Endodermal cell (in vitro differentiated cells): ENCODE measurements at regions not wholly inside any gene's neighbourhood (a gene's known extent, or its start where the extent isn't known, plus 50 kb on each side); places are given as distances from the start of the nearest gene placed in this dataset.

Source experiments
- DNase-seq: peaks from one replicate; pipeline ENCODE4 v3.0.0-alpha.2; 2017
- H3K27ac ChIP-seq: 2 replicates; pipeline ENCODE4 v1.5.1; 2013; ENCODE audit warnings: mild to moderate bottlenecking, low read depth, low read length, moderate library complexity
- H3K27me3 ChIP-seq: 2 replicates; pipeline ENCODE4 v1.6.1; 2013; ENCODE audit warnings: mild to moderate bottlenecking, low read length, moderate library complexity; ENCODE audit not compliant: insufficient read depth, control insufficient read depth, poor library complexity, severe bottlenecking
- H3K36me3 ChIP-seq: 2 replicates; pipeline ENCODE4 v1.7.0; 2013; ENCODE audit warnings: mild to moderate bottlenecking, low read length, moderate library complexity; ENCODE audit not compliant: control insufficient read depth, insufficient read depth
- H3K4me1 ChIP-seq: one replicate; pipeline ENCODE4 v1.7.0; 2013; ENCODE audit warnings: low read length; ENCODE audit not compliant: control insufficient read depth, insufficient read depth
- H3K4me3 ChIP-seq: 2 replicates; pipeline ENCODE4 v1.5.1; 2013; ENCODE audit warnings: mild to moderate bottlenecking, low read length, moderate library complexity
- H3K9ac ChIP-seq: 2 replicates; pipeline ENCODE4 v1.6.1; 2013; ENCODE audit warnings: mild to moderate bottlenecking, low read length, moderate library complexity; ENCODE audit not compliant: poor library complexity, severe bottlenecking; ENCODE audit errors: extremely low read depth
- H3K9me3 ChIP-seq: 2 replicates; pipeline ENCODE4 v1.6.1; 2013; ENCODE audit warnings: mild to moderate bottlenecking, low read length, moderate library complexity; ENCODE audit not compliant: control insufficient read depth
- H3K27ac Mint-ChIP-seq: 2 replicates; pipeline ENCODE4 v1.8.0; 2020; ENCODE audit warnings: mixed read lengths
- H3K27me3 Mint-ChIP-seq: 2 replicates; pipeline ENCODE4 v1.8.0; 2021; ENCODE audit warnings: mild to moderate bottlenecking, mixed read lengths; ENCODE audit not compliant: insufficient read depth
- H3K36me3 Mint-ChIP-seq: 2 replicates; pipeline ENCODE4 v1.8.0; 2020; ENCODE audit warnings: low read depth, mixed read lengths
- H3K4me1 Mint-ChIP-seq: 2 replicates; pipeline ENCODE4 v1.8.0; 2020; ENCODE audit warnings: mixed read lengths
- H3K4me3 Mint-ChIP-seq: 2 replicates; pipeline ENCODE4 v1.8.0; 2020; ENCODE audit warnings: mild to moderate bottlenecking, moderate library complexity, mixed read lengths
- H3K9me3 Mint-ChIP-seq: 2 replicates; pipeline ENCODE4 v1.8.0; 2020; ENCODE audit warnings: mild to moderate bottlenecking, mixed read lengths
- WGBS, 2 experiments: methylation state at CpG; one replicate each; pipeline versions ENCODE4 v1.1.5 to v1.1.7; 2013; ENCODE audit warnings: missing lambda C conversion rate in 2 of 2, mixed read lengths in 1 of 2; ENCODE audit not compliant: insufficient coverage in 1 of 2, insufficient read length in 1 of 2; 5-methylcytosine and 5-hydroxymethylcytosine counted together
- TF ChIP-seq, protein P1 (sequence below): fragments of 200-600 bp; sonication (generic); conservative IDR thresholded peaks from 2 replicates; pipeline ENCODE4 v1.5.0; 2021; ENCODE audit warnings: antibody characterized with exemption, mild to moderate bottlenecking

DNA sequence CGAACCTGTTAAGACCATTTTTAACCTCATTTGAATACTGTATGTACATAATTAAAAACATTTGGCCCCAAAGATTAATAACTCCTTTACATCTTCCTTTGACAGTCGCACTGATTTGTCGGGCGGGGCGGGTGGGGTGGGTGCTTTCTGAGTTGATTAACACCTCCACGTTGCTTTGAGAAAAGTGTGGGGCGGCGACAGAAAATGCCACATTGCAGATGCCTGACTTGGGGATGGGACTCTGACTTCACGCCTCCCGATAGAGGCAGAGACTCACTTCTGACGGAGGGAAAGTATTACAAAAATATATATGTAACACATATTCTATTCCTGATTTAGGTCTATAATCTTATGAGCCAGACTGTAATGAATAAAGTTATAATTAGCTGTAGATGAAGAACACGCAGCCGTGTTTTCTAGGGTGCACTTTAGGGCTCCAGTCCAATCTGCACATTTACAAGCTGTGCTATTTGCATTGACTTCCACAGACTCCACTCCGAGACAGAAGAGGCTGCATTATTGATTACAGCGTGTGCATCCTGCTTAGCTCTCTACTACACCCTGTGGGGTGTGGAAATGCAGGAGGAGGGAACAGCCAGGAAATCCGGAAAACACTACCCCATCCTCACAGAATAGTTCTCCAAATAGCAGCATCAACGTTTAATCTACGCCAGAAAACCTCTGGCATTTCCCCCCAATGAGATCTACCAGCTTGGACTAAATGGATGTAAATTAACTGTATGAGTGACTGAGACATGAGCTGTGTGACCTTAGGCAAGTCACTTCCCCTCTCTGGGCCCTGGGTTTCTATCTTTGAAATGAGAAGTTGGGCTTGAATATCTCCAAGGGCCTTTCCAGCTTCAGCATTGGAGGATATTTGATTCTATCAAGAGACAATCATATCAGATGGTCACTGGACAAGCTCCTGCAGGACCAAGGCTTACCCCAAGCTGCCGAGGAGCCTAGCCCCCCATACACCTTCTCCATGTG lies 308.0 kb downstream of the RRAGC start:
- Mint-ChIP-seq H3K4me1 (no peaks in the 10 kb centered on the region), H3K4me3 (no peak overlapping the region), H3K9me3 (no peaks in the 10 kb centered on the region), H3K27me3 (peaks cover 19% of the 10 kb centered on the region), H3K27ac (no peak overlapping the region), H3K36me3 (no peaks in the 10 kb centered on the region)
- H3K4me1 ChIP-seq, result no peaks in the 10 kb centered on the region
- TF ChIP-seq, protein P1, sequence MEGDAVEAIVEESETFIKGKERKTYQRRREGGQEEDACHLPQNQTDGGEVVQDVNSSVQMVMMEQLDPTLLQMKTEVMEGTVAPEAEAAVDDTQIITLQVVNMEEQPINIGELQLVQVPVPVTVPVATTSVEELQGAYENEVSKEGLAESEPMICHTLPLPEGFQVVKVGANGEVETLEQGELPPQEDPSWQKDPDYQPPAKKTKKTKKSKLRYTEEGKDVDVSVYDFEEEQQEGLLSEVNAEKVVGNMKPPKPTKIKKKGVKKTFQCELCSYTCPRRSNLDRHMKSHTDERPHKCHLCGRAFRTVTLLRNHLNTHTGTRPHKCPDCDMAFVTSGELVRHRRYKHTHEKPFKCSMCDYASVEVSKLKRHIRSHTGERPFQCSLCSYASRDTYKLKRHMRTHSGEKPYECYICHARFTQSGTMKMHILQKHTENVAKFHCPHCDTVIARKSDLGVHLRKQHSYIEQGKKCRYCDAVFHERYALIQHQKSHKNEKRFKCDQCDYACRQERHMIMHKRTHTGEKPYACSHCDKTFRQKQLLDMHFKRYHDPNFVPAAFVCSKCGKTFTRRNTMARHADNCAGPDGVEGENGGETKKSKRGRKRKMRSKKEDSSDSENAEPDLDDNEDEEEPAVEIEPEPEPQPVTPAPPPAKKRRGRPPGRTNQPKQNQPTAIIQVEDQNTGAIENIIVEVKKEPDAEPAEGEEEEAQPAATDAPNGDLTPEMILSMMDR, result no peak
- no peak overlapping the region for H3K9ac ChIP-seq
- no peaks in the 10 kb centered on the region for H3K27me3 ChIP-seq
- no peaks in the 10 kb centered on the region for H3K9me3 ChIP-seq
- no peak overlapping the region for H3K4me3 ChIP-seq
- no peaks in the 10 kb centered on the region for H3K36me3 ChIP-seq
- 91% methylated on average over 6 to 17 of the region's 19 CpGs for WGBS, 2 experiments
- H3K27ac ChIP-seq, result no peak overlapping the region
- peak; percentile 10 for DNase-seq

DNA sequence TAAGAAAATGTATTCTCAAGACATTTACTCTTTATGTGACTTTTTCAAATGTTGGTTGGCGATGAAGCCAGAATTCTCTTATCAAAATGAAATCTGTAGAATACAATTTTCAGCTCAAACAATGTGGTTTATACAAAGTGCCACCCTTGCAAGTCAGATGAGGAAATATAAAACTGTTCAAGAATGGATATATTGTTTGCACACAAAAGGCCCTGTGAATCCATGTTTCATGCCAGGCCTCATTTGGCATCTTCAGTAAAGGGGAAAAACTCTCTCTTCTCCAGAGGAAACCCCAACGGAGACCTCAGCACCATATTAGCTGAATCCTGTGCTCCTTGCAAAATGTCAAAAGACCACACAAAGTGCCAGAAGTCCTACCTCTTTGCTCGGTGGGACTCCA lies 310.4 kb downstream of the RRAGC start:
- no peak overlapping the region for H3K9ac ChIP-seq
- H3K36me3 Mint-ChIP-seq, result no peaks in the 10 kb centered on the region
- H3K4me1 ChIP-seq, result no peaks in the 10 kb centered on the region
- no peaks in the 10 kb centered on the region for H3K36me3 ChIP-seq
- H3K9me3 ChIP-seq, result no peaks in the 10 kb centered on the region
- H3K4me3 ChIP-seq, result no peak overlapping the region
- H3K27ac ChIP-seq, result no peak overlapping the region
- H3K27me3 Mint-ChIP-seq, result peaks cover 15% of the 10 kb centered on the region
- DNase-seq, result no peak
- no peaks in the 10 kb centered on the region for H3K9me3 Mint-ChIP-seq
- WGBS, 2 experiments, result 87 to 94% methylated on average over 2 to 3 of the region's 3 CpGs
- TF ChIP-seq, protein P1, result no peak
- no peak overlapping the region for H3K27ac Mint-ChIP-seq
- no peaks in the 10 kb centered on the region for H3K4me1 Mint-ChIP-seq
- H3K27me3 ChIP-seq, result no peaks in the 10 kb centered on the region
- H3K4me3 Mint-ChIP-seq, result no peak overlapping the region

DNA sequence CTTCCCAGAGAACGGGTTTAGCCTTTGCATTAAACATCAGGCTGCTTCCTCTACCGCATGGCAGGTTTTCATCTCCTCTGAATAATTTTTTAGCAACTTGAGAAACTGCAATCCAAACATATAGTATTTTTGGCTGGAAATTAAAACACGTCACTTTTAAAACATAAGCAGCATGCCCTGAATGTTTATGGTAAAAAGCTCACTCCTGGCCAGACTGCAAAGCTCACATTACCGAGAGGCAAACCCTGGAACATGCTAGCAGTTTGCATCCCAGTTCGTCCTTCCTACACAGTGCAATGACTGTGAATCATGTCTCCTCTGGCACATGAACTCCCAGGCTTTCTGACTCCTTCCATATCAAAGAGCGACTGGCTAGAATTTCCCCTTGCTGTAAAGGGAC lies 312.3 kb downstream of the RRAGC start:
- Mint-ChIP-seq H3K27ac (no peak overlapping the region), H3K27me3 (peaks cover 13% of the 10 kb centered on the region), H3K4me1 (peaks cover 4% of the 10 kb centered on the region), H3K4me3 (no peak overlapping the region), H3K36me3 (no peaks in the 10 kb centered on the region), H3K9me3 (no peaks in the 10 kb centered on the region)
- Histone ChIP-seq H3K27me3 (no peaks in the 10 kb centered on the region), H3K27ac (no peak overlapping the region), H3K4me3 (no peak overlapping the region), H3K36me3 (no peaks in the 10 kb centered on the region), H3K9ac (no peak overlapping the region), H3K4me1 (no peaks in the 10 kb centered on the region), H3K9me3 (no peaks in the 10 kb centered on the region)
- WGBS, 2 experiments, result 91 to 92% methylated on average over 6 of the region's 6 CpGs
- TF ChIP-seq, protein P1, result no peak
- no peak for DNase-seq
